ENCODE measurements at regions not wholly inside any gene's neighbourhood (a gene's known extent, or its start where the extent isn't known, plus 50 kb on each side); places are given as distances from the start of the nearest gene placed in this dataset.

GRCh38 chr17:77880711-77881450 is 77.6 kb upstream of the TNRC6C start:
- H3K36me3 Mint-ChIP-seq (ENCODE audit: low read depth) = no peaks in the 10 kb centered on the region
- no peak overlapping the region for H3K27ac Mint-ChIP-seq (ENCODE audit: unreplicated experiment)
- no peak overlapping the region for H3K4me3 Mint-ChIP-seq

GRCh38 chr17:77881545-77881944 is 77.0 kb upstream of the TNRC6C start:
- Mint-ChIP-seq H3K27me3 (ENCODE audit: low read depth) (peaks cover 14% of the 10 kb centered on the region), H3K36me3 (ENCODE audit: low read depth) (no peaks in the 10 kb centered on the region), H3K9me3 (no peaks in the 10 kb centered on the region), H3K4me3 (no peak overlapping the region), H3K4me1 (peaks cover 25% of the 10 kb centered on the region), H3K27ac (ENCODE audit: unreplicated experiment) (peak overlapping the region; percentile 57)
- DNase-seq (ENCODE audit: low read depth, low spot score) = no peak
- no peak for TF ChIP-seq CTCF (conservative IDR thresholded peaks at IDR 0.05)

More at GRCh38 chr17:77880711-77881450, 77.6 kb upstream of the TNRC6C start:
- H3K4me1 Mint-ChIP-seq = peaks cover 25% of the 10 kb centered on the region
- H3K9me3 Mint-ChIP-seq = no peaks in the 10 kb centered on the region
- DNase-seq (ENCODE audit: low read depth, low spot score) = no peak
- TF ChIP-seq CTCF (conservative IDR thresholded peaks at IDR 0.05) = no peak
- H3K27me3 Mint-ChIP-seq (ENCODE audit: low read depth) = peaks cover 8% of the 10 kb centered on the region

GRCh38 chr17:77882040-77882439 is 76.5 kb upstream of the TNRC6C start:
- Mint-ChIP-seq H3K27me3 (ENCODE audit: low read depth) (peaks cover 17% of the 10 kb centered on the region), H3K36me3 (ENCODE audit: low read depth) (no peaks in the 10 kb centered on the region), H3K4me1 (peaks cover 30% of the 10 kb centered on the region), H3K9me3 (no peaks in the 10 kb centered on the region), H3K27ac (ENCODE audit: unreplicated experiment) (peak overlapping the region; percentile 10), H3K4me3 (no peak overlapping the region)
- no peak for TF ChIP-seq CTCF (conservative IDR thresholded peaks at IDR 0.05)
- no peak for DNase-seq (ENCODE audit: low read depth, low spot score)

- peak overlapping the region; percentile 64 for H3K27ac Mint-ChIP-seq (ENCODE audit: unreplicated experiment)
- no peaks in the 10 kb centered on the region for H3K36me3 Mint-ChIP-seq (ENCODE audit: low read depth)
- H3K4me1 Mint-ChIP-seq = peaks cover 36% of the 10 kb centered on the region
- no peaks in the 10 kb centered on the region for H3K9me3 Mint-ChIP-seq
- H3K27me3 Mint-ChIP-seq (ENCODE audit: low read depth) = peaks cover 23% of the 10 kb centered on the region
- no peak for TF ChIP-seq CTCF (conservative IDR thresholded peaks at IDR 0.05)
- DNase-seq (ENCODE audit: low read depth, low spot score) = no peak
- H3K4me3 Mint-ChIP-seq = no peak overlapping the region
Measured at GRCh38 chr17:77882481-77883212, 75.9 kb upstream of the TNRC6C start.

GRCh38 chr17:77883213-77883650 is 75.3 kb upstream of the TNRC6C start:
- DNase-seq (ENCODE audit: low read depth, low spot score) = no peak
- Mint-ChIP-seq H3K9me3 (no peaks in the 10 kb centered on the region), H3K27me3 (ENCODE audit: low read depth) (peaks cover 27% of the 10 kb centered on the region), H3K4me3 (no peak overlapping the region), H3K4me1 (peaks cover 42% of the 10 kb centered on the region), H3K36me3 (ENCODE audit: low read depth) (no peaks in the 10 kb centered on the region), H3K27ac (ENCODE audit: unreplicated experiment) (no peak overlapping the region)
- TF ChIP-seq CTCF (conservative IDR thresholded peaks at IDR 0.05) = no peak

Measured in neural crest cell (in vitro differentiated cells).